AML-193 (cell line): ENCODE measurements at regions not wholly inside any gene's neighbourhood (a gene's known extent, or its start where the extent isn't known, plus 50 kb on each side); places are given as distances from the start of the nearest gene placed in this dataset.
"Not testable (repeated sequence)": the region's sequence is repeated elsewhere in the genome, so short reads cannot be mapped to it uniquely, and the experiment has no call there.

Source experiments
- DNase-seq, 2 experiments: peaks; one replicate each; lab custom pipeline; 2025; lab: John Stamatoyannopoulos, UW

- DNase-seq, result no peak
Observed at GRCh38 chr6:141780296-141780695, 352.4 kb upstream of the GJE1 start.

GRCh38 chr6:141764388-141764787 lies 368.3 kb upstream of the GJE1 start:
- no peak for DNase-seq

- no peak for DNase-seq
Observed at GRCh38 chr6:141758430-141758829, 374.3 kb upstream of the GJE1 start.

GRCh38 chr6:141753180-141753579 lies 379.5 kb upstream of the GJE1 start:
- no peak for DNase-seq

GRCh38 chr6:141752677-141753076 lies 380.0 kb upstream of the GJE1 start:
- DNase-seq, result no peak

GRCh38 chr6:141746324-141746723 lies 386.4 kb upstream of the GJE1 start:
- not testable (repeated sequence) for DNase-seq

- no peak for DNase-seq
Observed at GRCh38 chr6:141744971-141745370, 387.8 kb upstream of the GJE1 start.

- DNase-seq, result no peak
Observed at GRCh38 chr6:141744194-141744925, 388.4 kb upstream of the GJE1 start.

- no peak for DNase-seq
Observed at GRCh38 chr6:141736104-141736503, 396.6 kb upstream of the GJE1 start.

- no peak for DNase-seq
Observed at GRCh38 chr6:141735126-141735525, 397.6 kb upstream of the GJE1 start.

GRCh38 chr6:141734071-141734840 lies 398.5 kb upstream of the GJE1 start:
- DNase-seq, result no peak

GRCh38 chr6:141729146-141729545 lies 403.6 kb upstream of the GJE1 start:
- no peak for DNase-seq

GRCh38 chr6:141728330-141728729 lies 404.4 kb upstream of the GJE1 start:
- no peak for DNase-seq

GRCh38 chr6:141726248-141726647 lies 406.5 kb upstream of the GJE1 start:
- DNase-seq, result no peak

- no peak for DNase-seq
Observed at GRCh38 chr6:141724731-141725130, 408.0 kb upstream of the GJE1 start.

- DNase-seq, result no peak
Observed at GRCh38 chr6:141719476-141719875, 413.2 kb upstream of the GJE1 start.

GRCh38 chr6:141705431-141705830 lies 427.3 kb upstream of the GJE1 start:
- no peak for DNase-seq

GRCh38 chr6:141704151-141704550 lies 428.6 kb upstream of the GJE1 start:
- DNase-seq, result no peak

GRCh38 chr6:141701732-141702131 lies 431.0 kb upstream of the GJE1 start:
- no peak for DNase-seq

- DNase-seq, result no peak
Observed at GRCh38 chr6:141700819-141701218, 431.9 kb upstream of the GJE1 start.

- no peak for DNase-seq
Observed at GRCh38 chr6:141688916-141689315, 443.8 kb upstream of the GJE1 start.

- DNase-seq, result no peak
Observed at GRCh38 chr6:141685416-141685815, 447.3 kb upstream of the GJE1 start.

- no peak for DNase-seq
Observed at GRCh38 chr6:141682391-141682790, 450.3 kb upstream of the GJE1 start.
